H1 (cell line): ENCODE measurements at regions not wholly inside any gene's neighbourhood (a gene's known extent, or its start where the extent isn't known, plus 50 kb on each side); places are given as distances from the start of the nearest gene placed in this dataset.

Source experiments
- CHD1 ChIP-seq: IDR thresholded peaks from 2 replicates; pipeline ENCODE4 v1.6.1; 2012; ENCODE audit warnings: low read depth, low read length, improper control_type of control experiment
- CTCF ChIP-seq, 3 experiments: IDR thresholded peaks; 1 replicate in 2 of 3; 2 replicates in 1 of 3; pipeline versions ENCODE4 v1.5.1 to v1.6.1; 2011; ENCODE audit warnings: low read length in 3 of 3, mild to moderate bottlenecking in 3 of 3, inconsistent platforms in 2 of 3, low read depth in 1 of 3, moderate library complexity in 1 of 3; ENCODE audit not compliant: insufficient read depth in 1 of 3; ENCODE audit errors: control extremely low read depth in 1 of 3
- EP300 ChIP-seq, 2 experiments: IDR thresholded peaks; 1 replicate in 1 of 2; 2 replicates in 1 of 2; pipeline ENCODE4 v1.6.1; 2011 to 2012; ENCODE audit warnings: low read depth in 2 of 2, low read length in 2 of 2, mild to moderate bottlenecking in 2 of 2, borderline replicate concordance in 1 of 2, inconsistent platforms in 1 of 2, moderate library complexity in 1 of 2
- EZH2 ChIP-seq: fragments of 200-600 bp; sonication (generic); IDR thresholded peaks from 2 replicates; pipeline ENCODE4 v1.7.1; 2012; ENCODE audit warnings: low read depth, mild to moderate bottlenecking, moderate library complexity, low read length, inconsistent platforms; ENCODE audit not compliant: severe bottlenecking
- JUND ChIP-seq: IDR thresholded peaks from 2 replicates; pipeline ENCODE4 v1.6.1; 2011; ENCODE audit warnings: mild to moderate bottlenecking, improper control_type of control experiment, low read length
- POLR2A ChIP-seq, 2 experiments: IDR thresholded peaks; 1 replicate in 1 of 2; 2 replicates in 1 of 2; pipeline ENCODE4 v1.6.1; 2011; ENCODE audit warnings: low read depth in 2 of 2, low read length in 2 of 2, mild to moderate bottlenecking in 2 of 2; ENCODE audit errors: control extremely low read depth in 1 of 2
- RAD21 ChIP-seq, 2 experiments: IDR thresholded peaks in 1 of 2; conservative IDR thresholded peaks in 1 of 2; 2 replicates each; pipeline ENCODE4 v1.6.1; 2011; ENCODE audit warnings: low read depth in 2 of 2, low read length in 2 of 2, improper control_type of control experiment in 1 of 2, inconsistent platforms in 1 of 2, mild to moderate bottlenecking in 1 of 2, moderate library complexity in 1 of 2

DNA sequence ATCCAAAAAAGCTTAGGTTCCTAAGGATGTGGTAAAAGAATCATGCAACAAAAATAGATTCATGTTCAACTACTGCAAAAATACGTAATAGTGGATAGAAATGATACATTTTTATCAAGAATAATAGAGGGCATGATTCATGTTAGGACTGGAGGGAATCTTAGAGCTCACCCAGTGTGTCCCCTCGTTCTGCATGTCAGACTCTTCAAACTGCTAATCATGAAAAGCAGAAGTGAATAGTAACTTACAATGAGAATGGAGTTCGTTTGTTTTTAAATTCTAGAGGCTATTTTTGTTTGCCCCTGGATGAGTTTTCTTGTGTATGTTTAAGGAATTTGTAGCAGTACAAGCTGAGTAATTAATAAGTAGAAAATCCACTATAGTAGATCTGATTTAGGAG, 79.4 kb downstream of the MSL3 start:
- TF ChIP-seq CTCF (IDR thresholded peaks at IDR 0.05; ENCODE audit: control extremely low read depth in 1 of 3, insufficient read depth in 1 of 3, low read depth in 1 of 3, low read length in 3 of 3): no peak
- no peak for TF ChIP-seq EP300 (IDR thresholded peaks at IDR 0.05; ENCODE audit: borderline replicate concordance in 1 of 2, low read depth in 2 of 2, low read length in 2 of 2)
- no peak for TF ChIP-seq POLR2A (IDR thresholded peaks at IDR 0.05; ENCODE audit: control extremely low read depth in 1 of 2, low read depth in 2 of 2, low read length in 2 of 2)
- TF ChIP-seq CHD1: no peak
- TF ChIP-seq EZH2: no peak
- TF ChIP-seq RAD21 (IDR thresholded peaks at IDR 0.05 in 1 of 2, conservative IDR thresholded peaks at IDR 0.05 in 1 of 2; ENCODE audit: low read depth in 2 of 2, low read length in 2 of 2): no peak
- no peak for TF ChIP-seq JUND
